CD4-positive, alpha-beta T cell treated with Interleukin-6 at 100 ng/mL for 8 hours (primary cell): ENCODE measurements at regions not wholly inside any gene's neighbourhood (a gene's known extent, or its start where the extent isn't known, plus 50 kb on each side); places are given as distances from the start of the nearest gene placed in this dataset.

Experiments
- DNase-seq: peaks from one replicate; pipeline ENCODE4 v3.0.0-alpha.2; 2020; ENCODE audit warnings: mixed read lengths, low spot score

DNA sequence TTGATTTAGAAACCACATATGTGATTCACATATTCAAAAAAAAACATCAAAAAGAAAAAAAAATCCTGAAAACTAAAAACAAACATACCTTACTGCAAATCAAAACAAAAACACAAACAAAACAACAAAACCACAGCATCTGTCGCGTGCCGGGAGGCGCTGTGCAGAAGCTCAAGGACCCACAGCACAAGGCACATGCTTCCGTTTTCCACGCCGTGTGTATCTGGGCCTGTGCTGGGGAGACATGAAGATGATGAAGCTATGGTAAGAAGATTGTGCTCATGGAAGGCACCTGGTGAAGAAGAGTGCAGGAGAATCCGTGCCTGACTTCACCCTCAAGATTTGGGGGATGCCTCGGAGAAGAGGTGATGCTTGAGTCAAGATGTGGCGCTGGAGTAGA is 788.9 kb upstream of the ARRDC4 start:
- no peak for DNase-seq

DNA sequence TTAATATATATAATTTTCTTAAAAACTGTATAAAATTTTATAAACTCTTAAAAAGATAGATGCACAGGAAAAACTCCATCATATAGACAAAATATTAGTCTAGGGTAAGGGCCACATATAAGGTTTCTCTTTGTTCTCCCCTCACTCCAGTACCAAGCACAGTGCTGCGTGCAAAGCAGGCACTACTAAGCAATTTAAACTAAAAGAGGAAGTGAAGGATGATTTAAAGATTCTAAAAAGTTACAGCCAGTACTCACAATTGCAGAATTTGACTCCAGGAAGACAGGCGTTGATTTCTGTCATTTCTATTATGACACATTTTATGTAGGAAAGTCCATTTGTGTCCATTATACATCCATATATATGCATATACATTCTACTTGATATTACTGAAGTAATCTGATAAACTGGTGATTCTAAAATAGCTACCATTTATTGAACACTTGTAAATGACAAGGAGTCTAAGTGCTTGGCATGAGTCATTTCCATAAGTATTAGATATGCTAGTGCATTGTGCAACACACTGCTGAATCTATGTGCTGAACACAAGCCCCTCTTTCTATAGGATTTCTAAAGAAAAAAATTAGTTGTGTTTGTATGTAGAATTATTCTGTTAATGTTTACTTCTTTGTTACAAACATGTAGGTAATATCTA is 785.5 kb upstream of the ARRDC4 start:
- DNase-seq: no peak

DNA sequence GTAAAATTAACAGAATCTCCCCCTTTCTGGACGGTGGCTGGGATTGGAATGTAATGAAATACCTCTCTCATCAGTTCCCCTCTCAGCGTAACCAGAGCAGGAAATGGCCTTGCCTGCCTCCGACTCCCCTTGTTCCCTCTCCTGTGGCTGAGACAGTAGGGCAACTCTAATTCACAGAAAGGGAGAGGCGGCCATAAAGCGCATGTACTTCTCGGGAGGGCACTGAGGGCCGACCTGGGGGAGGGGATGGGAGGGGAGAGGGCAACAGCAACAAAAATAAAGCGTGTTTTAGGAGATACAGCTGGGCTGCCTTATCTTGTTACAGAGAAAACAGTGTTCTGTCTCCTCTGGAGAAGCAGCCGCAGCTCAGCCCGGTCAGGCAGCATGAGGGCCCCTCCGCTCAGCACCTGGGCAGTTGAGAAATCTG is 783.3 kb upstream of the ARRDC4 start:
- DNase-seq: no peak

DNA sequence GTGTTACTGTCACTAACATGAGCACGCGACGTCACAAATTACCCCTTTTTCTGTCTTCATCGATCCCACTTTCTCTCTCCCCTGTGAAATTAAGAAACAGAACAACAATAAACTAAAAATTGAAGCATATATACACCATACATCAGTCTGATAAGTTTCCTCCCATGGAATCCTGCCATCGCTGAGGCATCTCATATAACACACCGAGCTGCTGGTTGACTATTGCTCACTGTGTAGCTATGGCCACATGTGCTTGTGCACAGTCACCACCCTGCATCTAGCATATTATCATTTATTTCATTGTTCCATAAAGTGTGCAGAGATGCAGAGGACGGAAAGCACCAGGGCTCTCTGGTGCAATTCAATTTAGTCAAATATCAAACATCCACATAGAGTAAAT is 777.9 kb upstream of the ARRDC4 start:
- no peak for DNase-seq

DNA sequence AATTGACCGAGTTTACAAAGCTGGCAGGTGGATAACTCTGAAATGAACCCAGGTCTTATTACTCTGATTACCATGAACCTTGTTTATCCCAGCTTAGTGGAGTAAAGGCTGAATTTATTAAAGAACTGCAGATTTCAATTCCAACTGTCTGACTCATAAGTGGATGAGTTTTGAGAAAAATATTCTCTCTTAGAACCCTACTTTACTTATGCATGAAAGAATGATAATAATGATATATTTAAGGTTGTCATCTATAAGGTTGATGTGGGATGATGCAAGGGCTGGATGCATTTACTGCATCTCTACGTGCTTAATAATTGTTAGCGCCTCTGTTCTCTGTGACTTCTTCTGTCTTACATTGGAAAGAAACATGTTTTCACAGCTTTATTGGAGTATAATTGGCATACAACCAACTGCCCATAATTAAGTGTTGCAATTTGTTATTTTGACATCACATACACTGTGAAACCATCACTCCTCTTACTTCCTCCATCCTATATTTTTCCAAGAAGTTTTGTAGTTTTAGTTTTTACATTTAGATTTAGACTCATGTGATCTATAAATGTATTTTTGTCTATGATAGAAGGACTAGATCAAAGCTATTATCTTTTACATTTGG is 771.2 kb upstream of the ARRDC4 start:
- no peak for DNase-seq

DNA sequence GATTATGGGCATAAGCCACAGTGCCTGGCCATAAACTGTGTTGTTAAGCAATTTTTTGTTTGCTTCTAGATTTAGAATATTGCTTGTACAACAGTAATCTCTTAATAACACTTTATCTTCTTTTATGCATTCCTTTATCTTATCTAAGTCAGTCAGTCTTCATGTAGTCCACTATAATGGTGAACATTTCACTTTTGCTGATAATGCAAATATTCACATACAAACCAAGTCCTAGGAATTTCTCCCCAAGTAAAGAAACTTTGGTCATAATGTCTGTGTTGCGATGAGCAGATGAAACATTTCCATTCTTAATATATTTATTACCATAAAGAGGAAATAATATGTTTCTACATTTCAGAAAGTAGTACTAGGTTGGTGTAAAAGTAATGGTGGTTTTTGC is 765.8 kb upstream of the ARRDC4 start:
- DNase-seq: no peak

DNA sequence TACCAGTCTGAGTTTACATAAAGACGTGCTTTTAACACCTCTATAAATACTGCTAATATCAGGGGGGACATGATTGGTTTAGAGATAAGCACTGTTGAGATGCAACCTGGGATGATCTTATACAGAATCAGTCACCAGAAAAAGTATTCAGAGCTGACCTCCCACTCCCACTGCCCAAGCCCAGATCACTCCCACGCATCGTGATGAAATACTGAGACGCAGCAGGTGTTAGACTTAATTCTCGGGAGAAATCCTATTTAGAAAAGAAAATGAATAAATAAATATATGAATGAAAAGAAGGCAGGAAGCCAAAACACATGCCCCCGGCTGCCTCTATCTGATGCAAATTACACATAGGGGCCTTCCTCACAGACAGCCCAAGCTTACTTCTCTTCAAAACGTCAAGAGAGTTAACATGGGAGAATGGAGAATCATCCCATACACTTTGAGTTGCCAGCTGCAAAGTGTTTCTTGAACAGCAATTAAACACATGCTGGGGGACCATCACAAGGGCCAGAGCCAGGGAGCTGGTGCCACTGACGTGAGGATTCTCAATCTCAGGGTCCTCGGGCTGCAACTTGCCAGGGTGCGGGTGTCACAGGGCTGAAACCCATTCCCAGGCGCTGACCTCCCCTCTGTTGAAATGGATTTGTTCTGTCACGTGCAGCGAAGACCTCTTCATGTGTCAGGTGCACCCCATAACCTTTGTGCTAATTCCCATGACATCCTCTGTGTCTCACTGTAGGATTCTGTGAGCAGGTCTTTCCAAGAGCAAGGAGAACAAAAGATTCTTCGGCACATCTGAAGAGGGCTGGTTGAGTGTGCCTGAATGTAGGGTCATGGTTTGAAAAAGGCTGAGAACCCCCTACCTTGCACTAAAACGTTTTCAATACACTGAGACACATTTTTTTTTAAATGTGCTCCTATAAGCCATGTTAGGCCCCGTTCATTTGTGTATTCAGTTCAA is 764.2 kb upstream of the ARRDC4 start:
- no peak for DNase-seq

DNA sequence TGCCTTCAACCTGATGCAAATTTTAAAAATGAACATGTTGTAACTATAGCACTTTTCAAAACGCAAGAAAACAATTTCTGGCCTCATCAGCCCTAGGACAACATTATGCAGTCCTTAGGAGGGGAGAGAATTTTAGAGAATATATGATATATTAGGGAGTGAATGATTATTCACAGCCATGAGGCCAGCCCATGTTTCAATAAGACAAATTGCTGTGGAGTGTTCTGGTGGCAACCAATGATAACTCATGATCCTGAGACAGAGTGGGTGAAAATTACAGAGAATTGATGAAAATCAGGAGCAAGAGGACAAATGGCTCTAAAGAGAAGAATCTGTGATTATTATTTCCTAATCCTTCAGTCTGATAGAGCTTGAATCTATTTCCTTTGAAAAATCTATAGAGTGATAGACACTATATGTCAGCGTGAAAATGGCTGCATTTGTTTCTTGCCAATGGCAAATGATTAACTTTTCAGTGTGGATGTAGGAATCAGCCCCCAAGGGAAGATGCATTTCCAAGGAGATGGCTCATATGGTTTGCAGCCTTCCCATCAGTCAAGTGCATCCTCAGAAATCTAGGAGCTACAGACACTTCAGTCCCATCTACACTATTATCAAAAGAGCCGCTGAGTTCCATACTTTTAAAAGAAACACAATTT is 761.0 kb upstream of the ARRDC4 start:
- DNase-seq: no peak

DNA sequence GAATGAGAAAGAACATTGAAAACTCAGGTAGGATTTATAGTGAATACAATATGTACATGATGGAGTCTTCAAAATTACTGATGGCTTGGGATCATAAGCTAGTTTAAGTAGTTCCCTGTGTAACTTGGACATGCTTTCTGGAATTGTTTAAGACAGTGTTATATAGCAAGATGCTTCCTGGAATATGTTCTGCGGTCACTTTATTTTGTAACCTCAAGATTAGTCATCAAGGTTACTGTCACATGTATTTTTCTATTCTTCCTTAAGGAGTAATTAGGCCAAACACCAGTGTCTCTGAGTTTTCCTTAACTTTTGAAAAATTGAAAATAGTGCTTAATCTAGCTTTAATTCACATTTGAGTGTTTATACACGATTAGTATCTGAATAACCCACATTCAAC is 760.3 kb upstream of the ARRDC4 start:
- no peak for DNase-seq

DNA sequence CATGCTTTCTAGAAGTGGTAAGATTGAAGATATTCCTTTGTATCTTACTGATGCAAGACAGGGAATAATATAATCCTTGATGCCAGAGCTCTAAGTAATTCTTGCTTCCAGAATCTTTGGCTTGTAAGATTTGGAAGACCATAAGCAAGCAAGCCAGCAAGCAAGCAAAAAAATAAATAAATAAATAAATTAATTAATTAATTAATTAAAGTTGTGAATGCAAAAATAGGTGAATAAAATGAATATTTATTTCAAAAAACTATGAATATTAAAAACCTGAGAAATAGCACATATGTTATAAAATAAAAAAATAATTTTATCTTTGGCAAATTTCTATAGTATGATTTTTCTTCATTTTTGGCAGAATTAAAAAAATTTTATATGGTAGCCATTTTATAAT is 750.2 kb upstream of the ARRDC4 start:
- DNase-seq: no peak

DNA sequence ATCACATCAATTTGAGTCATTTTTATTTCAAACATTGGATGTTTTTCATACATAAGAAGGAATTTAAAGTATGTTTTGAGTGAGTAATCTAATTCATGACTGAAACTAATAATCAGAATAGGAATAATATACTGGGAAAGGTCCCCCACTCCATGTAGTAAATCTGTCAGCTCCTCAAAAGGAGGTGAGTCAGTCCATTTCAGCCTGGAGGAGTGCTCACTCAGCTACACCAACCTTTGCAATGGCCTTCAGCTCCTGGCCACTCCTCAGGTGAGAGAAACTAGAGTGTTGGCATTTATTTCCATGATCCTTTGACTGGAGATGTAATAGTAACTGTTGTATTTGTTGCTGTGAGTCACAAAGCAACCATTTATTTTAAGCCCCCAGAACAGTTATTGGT is 744.9 kb upstream of the ARRDC4 start:
- DNase-seq: no peak

DNA sequence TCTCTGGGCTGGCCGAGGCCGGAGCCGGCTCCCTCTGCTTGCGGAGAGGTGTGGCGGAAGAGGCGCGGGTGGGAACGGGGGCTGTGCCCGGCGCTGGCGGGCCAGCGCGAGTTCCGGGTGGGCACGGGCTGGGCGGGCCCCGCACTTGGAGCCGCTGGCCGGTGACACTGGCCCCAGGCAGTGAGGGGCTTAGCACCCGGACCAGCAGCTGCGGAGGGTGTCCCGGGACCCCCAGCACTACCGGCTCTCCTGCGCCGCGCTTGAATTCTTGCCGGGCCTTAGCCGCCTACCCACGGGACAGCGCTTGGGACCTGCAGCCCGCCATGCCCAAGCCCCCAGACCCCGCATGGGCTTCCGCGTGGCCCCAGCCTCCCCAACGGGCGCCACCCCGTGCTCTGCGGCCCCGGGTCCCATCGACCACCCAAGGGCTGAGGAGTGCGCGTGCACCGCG is 736.3 kb upstream of the ARRDC4 start:
- DNase-seq: no peak

DNA sequence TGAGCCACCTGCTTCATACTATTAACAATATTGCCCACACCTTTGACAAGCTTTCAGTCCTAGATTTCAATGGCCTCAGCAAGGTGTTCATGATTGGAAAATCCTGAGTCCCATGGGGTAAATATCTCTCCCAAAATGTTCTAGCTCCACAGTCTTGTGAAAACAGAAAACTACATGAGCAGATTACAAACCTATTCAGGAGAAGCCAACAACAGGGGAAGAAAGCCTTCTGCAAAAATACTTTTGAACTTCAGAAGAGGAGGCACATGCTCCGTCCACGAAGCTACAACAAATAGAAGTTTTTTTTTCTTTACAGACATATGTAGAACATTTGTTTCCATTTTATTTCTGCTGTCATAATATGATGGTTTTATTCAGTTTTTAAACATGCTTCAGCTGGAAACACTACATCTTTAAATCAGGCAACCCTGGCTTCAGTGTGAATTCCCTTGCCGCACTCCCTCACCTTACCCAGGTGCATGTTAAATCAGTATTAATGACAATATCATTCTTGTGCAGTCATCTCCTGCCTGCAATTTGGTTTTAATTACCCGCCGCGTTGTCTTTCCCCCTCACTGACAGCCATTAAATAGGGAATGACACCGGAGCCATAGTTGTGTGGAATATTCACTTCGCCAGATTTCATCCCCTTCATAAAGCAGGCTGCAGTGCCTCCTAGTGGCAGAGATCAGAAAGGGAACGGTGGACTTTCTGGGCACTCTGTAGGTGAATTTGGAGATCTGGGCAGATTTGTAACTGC is 725.5 kb upstream of the ARRDC4 start:
- no peak for DNase-seq

DNA sequence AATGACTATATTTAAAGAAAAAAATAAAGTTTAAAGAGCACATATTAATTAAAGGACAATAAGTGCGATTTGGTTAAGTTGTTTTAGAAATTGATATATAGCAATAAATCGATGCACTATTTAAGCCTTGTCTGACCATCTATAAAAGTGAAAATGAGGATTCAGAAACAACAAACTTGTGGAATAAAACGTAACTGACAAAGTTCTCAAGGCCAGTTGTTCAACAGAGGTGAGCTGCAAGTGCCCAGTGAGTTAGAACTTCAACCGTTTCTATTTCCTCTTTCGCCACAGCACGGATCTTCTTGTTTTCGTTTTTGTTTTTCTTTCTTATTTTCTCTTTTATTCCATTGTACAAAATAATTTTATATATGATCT is 724.9 kb upstream of the ARRDC4 start:
- no peak for DNase-seq

DNA sequence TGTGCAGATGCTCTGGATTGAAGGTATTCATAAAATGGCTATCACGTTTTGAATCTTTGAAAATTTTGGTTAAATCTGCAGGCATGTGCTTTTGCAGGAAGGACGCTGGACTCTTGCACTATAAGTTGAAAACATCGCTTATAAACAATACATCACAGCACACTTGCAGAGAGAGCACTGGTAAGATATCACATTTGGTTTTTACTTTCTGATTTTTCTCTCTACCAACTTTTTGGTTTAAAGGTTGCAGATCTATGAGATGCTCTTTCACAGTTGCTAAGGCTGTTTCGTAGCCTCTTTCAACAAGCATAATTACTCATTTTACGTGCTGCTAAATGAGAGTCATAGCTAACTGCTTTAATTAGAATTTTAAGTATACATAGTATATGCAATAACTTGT is 724.4 kb upstream of the ARRDC4 start:
- no peak for DNase-seq

DNA sequence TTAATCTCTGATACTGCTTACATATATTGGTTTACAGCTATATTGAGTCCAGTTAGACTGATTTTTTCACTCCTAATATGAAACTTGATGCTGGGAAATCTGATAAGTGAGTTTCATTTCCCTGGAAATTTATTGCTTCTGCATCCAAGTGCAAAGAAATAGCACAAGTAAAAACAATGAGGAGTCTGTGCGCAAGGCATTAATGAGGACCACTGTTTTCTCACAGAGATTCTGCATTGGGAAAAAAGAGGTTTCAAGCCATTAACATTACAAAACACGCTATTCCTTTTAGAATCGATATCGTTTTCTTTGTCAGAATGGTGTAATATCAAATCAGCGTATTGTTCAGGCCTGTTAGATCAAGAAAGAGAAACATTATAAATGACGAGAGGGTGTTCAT is 723.3 kb upstream of the ARRDC4 start:
- DNase-seq: no peak

DNA sequence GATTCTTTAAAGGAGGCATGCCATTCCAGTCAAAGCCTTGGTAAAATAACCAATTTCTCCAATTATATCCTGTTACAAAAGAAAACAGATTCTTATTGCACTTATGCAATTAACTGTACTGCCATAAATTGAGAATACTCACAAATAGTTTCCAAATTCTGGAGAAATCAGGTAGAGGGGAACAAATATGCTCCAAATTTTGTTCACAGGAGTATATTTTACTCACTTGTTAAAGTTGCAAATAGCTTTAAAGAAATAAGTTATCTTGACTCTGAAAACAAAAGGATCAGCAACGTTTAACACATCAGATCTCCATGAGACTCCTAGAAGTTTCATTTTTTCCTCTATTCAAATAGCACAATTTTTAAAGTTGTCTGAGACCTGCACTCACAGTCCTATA is 712.1 kb upstream of the ARRDC4 start:
- DNase-seq: no peak

DNA sequence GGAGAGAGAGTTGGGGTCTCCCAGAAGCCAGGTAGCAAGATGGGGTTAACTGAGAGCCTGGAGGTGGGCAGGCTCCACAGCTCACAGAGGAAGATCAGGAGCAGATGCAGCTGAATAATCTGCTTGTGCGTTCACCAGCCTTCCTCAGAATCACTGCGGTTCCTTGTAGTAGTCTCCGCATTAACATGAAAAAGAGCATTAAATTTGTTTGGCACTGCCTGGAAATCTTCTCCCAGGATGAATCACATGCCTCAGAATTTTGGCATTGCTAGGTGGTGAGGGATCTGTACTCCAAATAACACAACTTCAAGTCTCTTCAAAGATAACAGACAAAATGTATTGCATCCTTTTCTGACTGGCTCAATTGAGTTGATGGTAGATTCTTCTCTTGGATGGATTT is 700.6 kb upstream of the ARRDC4 start:
- no peak for DNase-seq

DNA sequence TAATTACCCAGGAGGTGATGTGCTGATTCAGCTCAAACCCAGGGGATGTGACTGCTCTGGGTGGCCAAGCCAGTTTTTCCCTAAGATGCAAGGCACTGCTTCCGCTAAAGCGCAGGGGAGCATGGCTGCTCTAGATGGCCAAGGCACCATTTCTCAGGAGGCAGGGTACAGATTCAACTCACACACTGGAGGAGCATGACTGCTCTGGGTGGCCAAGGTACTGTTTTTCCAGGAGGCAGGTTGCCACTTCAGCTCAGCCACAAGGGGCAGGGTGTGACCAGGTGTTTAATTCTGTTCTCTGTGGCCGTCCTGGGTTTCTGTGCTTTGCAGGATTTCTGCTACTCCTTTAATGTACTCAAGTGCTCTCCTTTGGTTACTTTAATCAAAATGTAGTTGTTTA is 659.3 kb upstream of the ARRDC4 start:
- DNase-seq: no peak

DNA sequence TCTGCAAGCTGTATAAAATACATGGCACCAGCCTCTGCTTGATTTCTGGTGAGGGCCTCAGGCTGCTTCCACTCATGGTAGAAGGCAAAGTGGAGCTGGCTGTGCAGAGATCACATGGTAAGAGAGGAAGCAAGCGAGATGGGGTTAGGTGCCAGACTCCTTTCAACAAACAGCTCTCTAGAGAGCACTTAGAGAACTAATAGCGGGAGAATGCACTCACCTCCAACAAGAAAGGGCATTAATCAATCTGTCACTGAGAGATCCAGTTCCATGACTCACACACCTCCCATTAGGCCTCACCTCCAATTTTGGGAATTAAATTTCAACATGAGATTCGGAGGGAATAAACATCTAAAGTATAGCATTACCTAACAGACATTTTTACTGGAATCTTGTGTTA is 644.1 kb upstream of the ARRDC4 start:
- no peak for DNase-seq

DNA sequence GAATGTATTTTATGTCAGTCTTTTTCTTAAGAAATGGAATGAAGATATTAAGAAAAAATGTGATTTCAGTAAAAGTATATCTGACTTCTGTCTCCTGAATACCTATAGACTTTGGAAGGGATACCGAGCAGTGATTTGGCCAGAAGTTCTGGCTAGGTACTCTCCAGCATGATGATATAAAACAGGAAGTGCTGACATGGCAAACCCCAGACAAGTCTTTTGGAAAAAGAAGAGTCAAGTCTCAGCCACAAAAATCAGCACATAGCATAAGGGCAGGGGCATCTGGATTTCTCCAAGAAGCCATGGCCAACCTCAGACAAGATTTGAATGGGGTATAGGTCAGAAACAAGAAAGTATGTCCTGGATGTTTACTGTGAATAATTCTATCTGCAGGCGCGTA is 643.3 kb upstream of the ARRDC4 start:
- DNase-seq: no peak

DNA sequence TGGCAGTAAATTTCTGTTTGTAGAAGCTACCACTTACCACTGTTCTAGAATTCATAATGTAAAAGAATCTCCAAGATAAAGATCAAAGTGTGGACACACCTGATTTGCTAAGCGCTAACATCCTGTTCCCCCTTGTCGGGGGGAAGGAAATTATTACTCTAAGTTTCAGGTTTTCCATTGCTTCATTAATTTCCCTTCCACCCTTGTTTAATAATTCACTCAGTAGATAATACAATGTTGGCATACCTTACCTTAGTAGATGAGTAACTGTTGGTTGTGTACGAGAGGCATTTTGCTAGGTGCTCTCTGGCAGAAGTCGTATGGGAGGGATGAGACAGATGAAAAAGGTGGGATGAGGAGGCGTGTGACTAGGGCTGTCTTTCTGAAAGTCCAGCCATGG is 641.2 kb upstream of the ARRDC4 start:
- no peak for DNase-seq
